ENCODE measurements at regions not wholly inside any gene's neighbourhood (a gene's known extent, or its start where the extent isn't known, plus 50 kb on each side); places are given as distances from the start of the nearest gene placed in this dataset.
"Not testable (repeated sequence)": the region's sequence is repeated elsewhere in the genome, so short reads cannot be mapped to it uniquely, and the experiment has no call there.

DNA sequence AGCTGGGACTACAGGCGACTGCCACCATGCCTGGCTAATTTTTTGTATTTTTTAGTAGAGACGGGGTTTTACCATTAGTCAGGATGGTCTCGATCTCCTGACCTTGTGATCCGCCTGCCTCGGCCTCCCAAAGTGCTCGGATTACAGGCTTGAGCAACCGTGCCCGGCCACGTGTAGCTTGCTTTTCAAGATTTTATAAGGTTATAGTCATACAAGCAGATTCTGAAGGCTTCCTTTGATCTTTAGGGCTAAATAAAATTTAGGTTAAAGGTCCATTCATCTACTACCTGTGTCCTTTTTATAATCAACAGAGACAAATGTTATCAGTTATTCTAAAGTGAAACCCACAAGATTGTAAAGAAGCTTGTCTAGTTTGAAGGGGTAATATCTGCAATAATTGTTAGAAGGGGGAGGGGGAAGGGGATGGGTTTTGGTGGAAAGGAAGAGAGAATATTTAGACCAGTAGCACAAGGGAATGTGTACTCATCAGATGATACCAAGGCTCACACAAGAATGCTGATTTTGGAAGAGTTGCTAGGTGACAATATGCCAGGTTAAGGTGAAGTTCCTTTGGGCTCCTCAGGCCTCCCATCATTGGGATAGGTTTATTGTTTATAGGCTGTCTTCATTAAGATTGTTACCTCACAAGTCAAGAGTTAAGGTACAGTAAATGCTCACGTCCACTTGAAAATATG lies 284.7 kb downstream of the ALDH8A1 start:
- no peaks in the 10 kb centered on the region for H3K4me1 ChIP-seq (ENCODE audit: insufficient read depth, low read length)
- no peaks in the 10 kb centered on the region for H3K27me3 ChIP-seq (ENCODE audit: insufficient read depth, low read length)
- WGBS = 95% methylated on average over 10 of the region's 10 CpGs

DNA sequence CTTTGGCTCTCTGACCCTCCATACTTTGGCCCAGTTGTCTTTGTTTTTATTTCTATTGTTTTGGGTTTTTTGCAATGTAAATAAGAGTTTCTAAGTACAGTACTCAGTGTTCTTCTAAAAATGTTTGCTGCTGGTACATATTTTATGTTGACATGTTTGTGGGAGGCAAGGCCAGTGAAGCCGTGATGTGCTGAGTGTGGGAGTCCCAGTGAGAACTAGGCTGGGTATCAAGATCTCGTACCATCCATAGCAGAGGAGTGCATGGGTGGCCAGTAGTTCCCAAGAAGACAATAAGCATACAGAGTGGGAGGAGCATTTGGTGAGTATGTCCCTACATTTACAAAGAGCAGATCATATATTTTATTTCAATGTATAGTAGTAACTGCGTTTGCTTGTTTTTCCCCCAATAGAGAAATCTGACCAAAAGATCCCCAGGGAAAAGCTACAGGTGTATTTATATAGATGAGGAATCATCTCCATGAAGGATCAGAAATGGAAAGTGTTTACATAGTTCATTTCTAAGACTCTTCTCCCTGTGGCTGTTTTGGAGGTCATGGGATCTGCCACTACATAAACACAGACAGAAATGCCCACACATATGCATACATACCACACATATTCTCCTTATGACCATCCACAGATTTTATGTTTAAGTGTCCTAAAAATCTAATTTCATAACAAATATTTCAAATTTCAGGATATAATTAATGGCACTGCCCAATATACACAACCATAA lies 285.9 kb downstream of the ALDH8A1 start:
- H3K9me3 ChIP-seq (ENCODE audit: insufficient read depth, low read depth, low read length) = no peaks in the 10 kb centered on the region
- WGBS = 92% methylated on average over 2 of the region's 3 CpGs
- no peak overlapping the region for H3K9ac ChIP-seq (ENCODE audit: low read depth, low read length)
- H3K4me3 ChIP-seq (ENCODE audit: low read length) = no peak overlapping the region
- no peak overlapping the region for H3K27ac ChIP-seq (ENCODE audit: low read depth, low read length)
- no peaks in the 10 kb centered on the region for H3K27me3 ChIP-seq (ENCODE audit: insufficient read depth, low read length)
- H3K4me1 ChIP-seq (ENCODE audit: insufficient read depth, low read length) = no peaks in the 10 kb centered on the region
- H3K36me3 ChIP-seq (ENCODE audit: insufficient read depth, low read length) = no peaks in the 10 kb centered on the region

More for the DNA sequence above, 284.7 kb downstream of the ALDH8A1 start:
- Histone ChIP-seq H3K27ac (ENCODE audit: low read depth, low read length) (no peak overlapping the region), H3K9ac (ENCODE audit: low read depth, low read length) (no peak overlapping the region), H3K9me3 (ENCODE audit: insufficient read depth, low read depth, low read length) (no peaks in the 10 kb centered on the region), H3K4me3 (ENCODE audit: low read length) (no peak overlapping the region), H3K36me3 (ENCODE audit: insufficient read depth, low read length) (no peaks in the 10 kb centered on the region)

DNA sequence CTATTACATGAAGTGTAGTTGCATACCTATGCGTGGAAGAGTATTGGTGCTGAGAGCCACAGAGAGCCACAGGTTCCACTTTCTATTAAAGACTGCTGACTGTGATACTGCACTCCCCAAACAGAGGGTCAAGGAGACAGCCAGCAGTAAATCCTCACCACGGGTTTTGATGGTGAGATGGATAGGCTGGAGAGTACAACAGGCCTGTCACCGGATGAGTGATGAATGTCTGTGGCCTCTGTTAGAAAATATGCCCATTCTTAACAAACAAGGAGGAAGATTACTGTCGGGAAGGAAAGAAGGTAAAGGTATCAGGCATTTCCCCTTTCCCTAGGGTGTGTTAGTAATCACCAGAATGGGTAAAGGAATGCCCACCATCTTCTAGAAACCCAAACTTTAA lies 286.5 kb downstream of the ALDH8A1 start:
- H3K9me3 ChIP-seq (ENCODE audit: insufficient read depth, low read depth, low read length) = no peaks in the 10 kb centered on the region
- no peaks in the 10 kb centered on the region for H3K36me3 ChIP-seq (ENCODE audit: insufficient read depth, low read length)
- no peak overlapping the region for H3K4me3 ChIP-seq (ENCODE audit: low read length)
- H3K27me3 ChIP-seq (ENCODE audit: insufficient read depth, low read length) = no peaks in the 10 kb centered on the region
- H3K9ac ChIP-seq (ENCODE audit: low read depth, low read length) = no peak overlapping the region
- H3K27ac ChIP-seq (ENCODE audit: low read depth, low read length) = no peak overlapping the region
- H3K4me1 ChIP-seq (ENCODE audit: insufficient read depth, low read length) = no peaks in the 10 kb centered on the region
- 96% methylated on average over 3 of the region's 4 CpGs for WGBS

DNA sequence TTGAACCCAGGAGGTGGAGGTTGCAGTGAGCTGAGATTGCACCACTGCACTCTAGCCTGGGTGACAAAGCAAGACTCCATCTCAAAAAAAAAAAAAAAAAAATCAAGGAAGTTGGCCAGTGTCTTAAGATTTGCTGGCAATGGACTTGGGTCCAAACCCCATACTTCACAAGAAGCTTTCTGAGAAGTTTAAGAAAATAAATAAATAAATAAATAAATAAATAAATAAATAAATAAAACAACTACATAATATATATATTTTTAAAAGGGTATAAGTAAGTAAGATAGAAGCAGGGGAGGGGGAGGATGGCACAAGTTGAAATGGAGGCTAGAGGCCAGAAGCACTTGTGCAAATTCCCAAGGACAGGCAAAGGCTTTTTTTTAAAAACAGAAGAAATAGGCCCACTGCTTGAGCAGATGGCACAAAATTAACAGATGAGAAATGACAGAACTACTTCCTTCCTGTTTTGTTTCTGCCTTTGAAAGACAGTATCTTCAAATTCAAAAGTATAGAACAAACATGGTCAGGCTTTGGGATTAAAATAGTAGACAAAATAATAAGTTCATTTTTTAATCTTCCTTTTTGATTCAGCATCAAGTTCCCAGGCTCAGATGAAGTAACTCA lies 287.7 kb downstream of the ALDH8A1 start:
- H3K9ac ChIP-seq (ENCODE audit: low read depth, low read length) = no peak overlapping the region
- H3K4me1 ChIP-seq (ENCODE audit: insufficient read depth, low read length) = no peaks in the 10 kb centered on the region
- no peak overlapping the region for H3K4me3 ChIP-seq (ENCODE audit: low read length)
- H3K27ac ChIP-seq (ENCODE audit: low read depth, low read length) = no peak overlapping the region
- H3K27me3 ChIP-seq (ENCODE audit: insufficient read depth, low read length) = no peaks in the 10 kb centered on the region
- no peaks in the 10 kb centered on the region for H3K9me3 ChIP-seq (ENCODE audit: insufficient read depth, low read depth, low read length)
- no peaks in the 10 kb centered on the region for H3K36me3 ChIP-seq (ENCODE audit: insufficient read depth, low read length)

DNA sequence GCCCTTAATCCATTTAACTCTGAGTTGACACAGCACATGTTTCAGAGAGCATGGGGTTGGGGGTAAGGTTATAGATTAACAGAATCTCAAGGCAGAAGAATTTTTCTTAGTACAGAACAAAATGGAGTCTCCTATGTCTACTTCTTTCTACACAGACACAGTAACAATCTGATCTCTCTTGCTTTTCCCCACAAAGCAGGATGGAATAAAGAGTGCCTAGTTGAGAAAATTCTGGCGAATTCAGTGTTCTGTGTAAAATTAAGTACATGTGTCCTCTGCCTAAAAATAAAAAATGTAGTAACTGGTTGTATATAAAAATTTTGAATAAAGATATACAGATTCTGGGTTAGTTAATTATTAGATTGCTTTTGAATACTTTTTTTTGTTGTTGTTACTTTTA lies 290.0 kb downstream of the ALDH8A1 start:
- H3K27me3 ChIP-seq (ENCODE audit: insufficient read depth, low read length); H3K4me3 ChIP-seq (ENCODE audit: low read length); H3K27ac ChIP-seq (ENCODE audit: low read depth, low read length); H3K9me3 ChIP-seq (ENCODE audit: insufficient read depth, low read depth, low read length); H3K4me1 ChIP-seq (ENCODE audit: insufficient read depth, low read length); H3K9ac ChIP-seq (ENCODE audit: low read depth, low read length); H3K36me3 ChIP-seq (ENCODE audit: insufficient read depth, low read length): not testable (repeated sequence)
- 88% methylated on average over 1 of the region's 1 CpG for WGBS

DNA sequence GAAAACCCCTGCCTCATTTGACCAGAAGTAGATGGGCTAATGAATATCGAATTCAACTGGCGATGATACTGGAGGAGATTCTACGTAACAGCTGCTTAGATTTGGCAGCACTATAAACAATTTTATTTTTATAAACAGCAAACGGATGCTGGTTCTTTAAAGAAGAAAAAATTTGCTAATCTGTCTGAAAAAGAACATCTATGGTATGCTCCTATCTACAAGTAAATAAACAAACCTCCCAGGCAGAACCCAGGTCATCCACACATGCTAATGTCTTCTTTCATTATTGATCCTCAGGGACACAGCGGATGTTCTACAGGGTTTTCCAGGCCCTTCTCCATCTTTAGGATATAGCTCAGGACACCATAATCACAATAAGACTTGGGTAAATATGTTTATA lies 291.3 kb downstream of the ALDH8A1 start:
- Histone ChIP-seq H3K4me3 (ENCODE audit: low read length) (no peak overlapping the region), H3K27ac (ENCODE audit: low read depth, low read length) (no peak overlapping the region), H3K4me1 (ENCODE audit: insufficient read depth, low read length) (no peaks in the 10 kb centered on the region), H3K27me3 (ENCODE audit: insufficient read depth, low read length) (no peaks in the 10 kb centered on the region), H3K9me3 (ENCODE audit: insufficient read depth, low read depth, low read length) (no peaks in the 10 kb centered on the region), H3K36me3 (ENCODE audit: insufficient read depth, low read length) (no peaks in the 10 kb centered on the region), H3K9ac (ENCODE audit: low read depth, low read length) (no peak overlapping the region)
- WGBS = 90% methylated on average over 5 of the region's 5 CpGs

DNA sequence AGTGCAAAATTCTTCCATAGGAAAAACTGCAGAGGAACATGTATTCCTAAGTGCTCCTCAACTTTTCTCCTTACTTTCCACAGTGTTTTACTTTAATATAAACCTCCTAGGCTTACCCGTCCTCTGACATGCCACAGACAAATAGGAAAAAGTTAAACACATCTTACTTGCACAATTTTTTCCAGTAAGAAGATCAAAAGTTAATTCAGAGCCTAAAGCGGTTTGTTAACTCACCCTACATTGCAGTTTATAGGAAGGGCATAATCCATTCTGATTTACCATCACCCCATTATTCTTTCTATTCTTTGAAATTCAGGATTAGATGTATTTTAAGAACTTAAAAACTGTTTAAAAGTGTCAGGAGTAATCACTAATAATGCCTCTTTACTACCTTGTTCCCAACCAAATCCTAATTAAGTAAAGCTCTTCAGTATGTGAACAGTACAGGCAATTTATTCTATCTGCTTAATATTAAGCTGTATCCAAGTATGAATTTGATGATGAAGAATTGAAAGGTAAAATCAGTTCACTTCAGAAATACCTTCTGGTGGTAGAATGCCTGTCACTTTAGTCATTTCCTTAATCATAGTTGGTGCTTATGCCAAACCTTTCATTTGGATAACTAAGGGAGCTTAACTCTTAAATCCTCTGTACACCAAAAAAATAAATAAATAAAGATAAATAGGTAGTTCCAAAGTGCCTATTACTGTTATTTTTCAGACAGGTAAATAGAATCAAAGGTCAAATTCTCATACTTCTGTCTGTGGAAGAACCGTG lies 292.0 kb downstream of the ALDH8A1 start:
- no peaks in the 10 kb centered on the region for H3K27me3 ChIP-seq (ENCODE audit: insufficient read depth, low read length)
- H3K27ac ChIP-seq (ENCODE audit: low read depth, low read length) = no peak overlapping the region
- H3K9ac ChIP-seq (ENCODE audit: low read depth, low read length) = no peak overlapping the region
- H3K36me3 ChIP-seq (ENCODE audit: insufficient read depth, low read length) = no peaks in the 10 kb centered on the region
- H3K4me1 ChIP-seq (ENCODE audit: insufficient read depth, low read length) = no peaks in the 10 kb centered on the region
- H3K4me3 ChIP-seq (ENCODE audit: low read length) = no peak overlapping the region
- no peaks in the 10 kb centered on the region for H3K9me3 ChIP-seq (ENCODE audit: insufficient read depth, low read depth, low read length)
- 80% methylated on average over 3 of the region's 3 CpGs for whole genome bisulfite sequencing

DNA sequence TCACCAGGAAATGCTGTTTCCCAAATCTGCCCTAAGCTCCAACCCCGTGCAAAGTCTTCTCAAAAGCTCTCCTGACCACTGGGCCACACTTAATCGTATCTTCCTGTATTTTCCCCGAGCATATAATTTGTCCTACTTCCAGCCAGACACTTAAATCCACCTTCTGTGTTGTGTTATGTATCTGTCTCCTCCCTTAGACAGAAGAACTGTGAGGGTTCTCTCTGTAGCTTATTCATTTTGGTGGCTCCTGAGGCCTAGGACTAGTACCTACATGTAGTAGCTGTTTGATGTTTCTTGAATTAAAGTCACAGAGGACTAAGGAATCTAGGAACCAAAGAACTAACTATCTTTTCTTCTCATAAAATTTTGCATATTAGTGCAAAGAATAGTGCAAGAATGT lies 292.6 kb downstream of the ALDH8A1 start:
- Histone ChIP-seq H3K36me3 (ENCODE audit: insufficient read depth, low read length) (no peaks in the 10 kb centered on the region), H3K4me1 (ENCODE audit: insufficient read depth, low read length) (no peaks in the 10 kb centered on the region), H3K27ac (ENCODE audit: low read depth, low read length) (no peak overlapping the region), H3K27me3 (ENCODE audit: insufficient read depth, low read length) (no peaks in the 10 kb centered on the region), H3K9ac (ENCODE audit: low read depth, low read length) (no peak overlapping the region), H3K4me3 (ENCODE audit: low read length) (no peak overlapping the region), H3K9me3 (ENCODE audit: insufficient read depth, low read depth, low read length) (no peaks in the 10 kb centered on the region)
- 96% methylated on average over 3 of the region's 3 CpGs for WGBS

DNA sequence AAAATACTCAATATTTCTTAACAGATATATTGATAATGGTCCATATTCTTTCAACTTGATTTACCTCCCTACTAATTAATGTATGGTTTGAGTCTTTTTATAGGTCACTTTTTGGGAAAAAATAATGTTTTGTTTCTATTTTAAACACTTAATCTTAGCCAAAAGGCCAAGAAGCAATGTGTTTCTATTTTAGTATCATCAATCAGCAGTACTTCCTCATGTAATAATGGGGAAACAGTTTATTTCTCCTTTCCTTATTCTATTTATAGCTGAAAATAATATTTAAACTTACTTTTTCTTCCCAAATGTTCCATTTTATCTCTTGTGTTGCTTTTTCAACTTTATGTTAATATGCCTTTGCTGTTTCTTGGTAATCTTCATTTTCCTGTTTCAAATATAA lies 295.1 kb downstream of the ALDH8A1 start:
- Histone ChIP-seq H3K27ac (ENCODE audit: low read depth, low read length) (no peak overlapping the region), H3K4me3 (ENCODE audit: low read length) (no peak overlapping the region), H3K36me3 (ENCODE audit: insufficient read depth, low read length) (no peaks in the 10 kb centered on the region), H3K27me3 (ENCODE audit: insufficient read depth, low read length) (no peaks in the 10 kb centered on the region), H3K4me1 (ENCODE audit: insufficient read depth, low read length) (no peaks in the 10 kb centered on the region), H3K9ac (ENCODE audit: low read depth, low read length) (no peak overlapping the region), H3K9me3 (ENCODE audit: insufficient read depth, low read depth, low read length) (no peaks in the 10 kb centered on the region)

DNA sequence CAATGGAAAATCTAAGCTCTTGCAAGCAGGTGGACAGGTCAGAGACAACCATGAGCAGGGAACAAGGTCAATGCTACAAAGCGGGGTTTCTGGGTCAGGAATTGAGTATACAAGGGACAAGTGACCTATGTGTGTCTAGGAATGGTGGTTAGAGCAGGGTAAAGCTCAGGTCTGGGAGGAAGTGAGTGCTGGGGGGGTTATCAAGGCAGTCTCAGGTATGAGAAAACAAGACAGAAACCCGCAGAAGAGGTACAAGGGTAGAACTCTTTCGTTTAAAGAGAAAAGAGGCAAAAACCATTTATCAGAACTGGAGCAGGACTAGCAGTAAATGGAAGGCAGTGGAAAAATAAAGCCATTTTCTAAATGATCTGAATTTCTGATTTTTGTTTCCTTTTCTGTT lies 298.4 kb downstream of the ALDH8A1 start:
- Histone ChIP-seq H3K36me3 (ENCODE audit: insufficient read depth, low read length) (no peaks in the 10 kb centered on the region), H3K9me3 (ENCODE audit: insufficient read depth, low read depth, low read length) (no peaks in the 10 kb centered on the region), H3K4me3 (ENCODE audit: low read length) (no peak overlapping the region), H3K4me1 (ENCODE audit: insufficient read depth, low read length) (no peaks in the 10 kb centered on the region), H3K9ac (ENCODE audit: low read depth, low read length) (no peak overlapping the region), H3K27me3 (ENCODE audit: insufficient read depth, low read length) (no peaks in the 10 kb centered on the region), H3K27ac (ENCODE audit: low read depth, low read length) (no peak overlapping the region)
- WGBS = 86% methylated on average over 3 of the region's 3 CpGs

DNA sequence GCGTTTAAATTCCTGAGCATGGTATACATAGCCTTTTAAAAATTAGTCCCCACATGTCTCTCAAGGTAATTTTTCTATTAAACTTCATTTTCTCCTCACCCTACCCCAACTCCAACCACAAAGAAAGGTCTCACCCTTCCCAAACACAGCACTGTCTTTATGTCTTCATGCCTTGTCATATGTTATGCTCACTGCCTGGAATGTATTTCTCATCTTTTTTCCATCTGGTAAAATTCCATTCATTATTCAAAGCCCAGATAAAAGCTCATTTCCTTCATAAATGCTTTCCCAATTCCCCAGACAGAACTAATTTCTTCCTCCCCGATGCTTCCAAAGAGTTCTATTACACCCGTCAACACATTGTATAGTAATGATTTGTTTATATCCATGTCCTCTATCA lies 302.0 kb downstream of the ALDH8A1 start:
- Histone ChIP-seq H3K9ac (ENCODE audit: low read depth, low read length) (no peak overlapping the region), H3K27me3 (ENCODE audit: insufficient read depth, low read length) (no peaks in the 10 kb centered on the region), H3K4me3 (ENCODE audit: low read length) (no peak overlapping the region), H3K27ac (ENCODE audit: low read depth, low read length) (no peak overlapping the region), H3K36me3 (ENCODE audit: insufficient read depth, low read length) (no peaks in the 10 kb centered on the region), H3K9me3 (ENCODE audit: insufficient read depth, low read depth, low read length) (no peaks in the 10 kb centered on the region), H3K4me1 (ENCODE audit: insufficient read depth, low read length) (no peaks in the 10 kb centered on the region)
- WGBS = 77% methylated on average over 2 of the region's 3 CpGs
